ENCODE measurements at regions not wholly inside any gene's neighbourhood (a gene's known extent, or its start where the extent isn't known, plus 50 kb on each side); places are given as distances from the start of the nearest gene placed in this dataset.
"Not testable (repeated sequence)": the region's sequence is repeated elsewhere in the genome, so short reads cannot be mapped to it uniquely, and the experiment has no call there.

DNA sequence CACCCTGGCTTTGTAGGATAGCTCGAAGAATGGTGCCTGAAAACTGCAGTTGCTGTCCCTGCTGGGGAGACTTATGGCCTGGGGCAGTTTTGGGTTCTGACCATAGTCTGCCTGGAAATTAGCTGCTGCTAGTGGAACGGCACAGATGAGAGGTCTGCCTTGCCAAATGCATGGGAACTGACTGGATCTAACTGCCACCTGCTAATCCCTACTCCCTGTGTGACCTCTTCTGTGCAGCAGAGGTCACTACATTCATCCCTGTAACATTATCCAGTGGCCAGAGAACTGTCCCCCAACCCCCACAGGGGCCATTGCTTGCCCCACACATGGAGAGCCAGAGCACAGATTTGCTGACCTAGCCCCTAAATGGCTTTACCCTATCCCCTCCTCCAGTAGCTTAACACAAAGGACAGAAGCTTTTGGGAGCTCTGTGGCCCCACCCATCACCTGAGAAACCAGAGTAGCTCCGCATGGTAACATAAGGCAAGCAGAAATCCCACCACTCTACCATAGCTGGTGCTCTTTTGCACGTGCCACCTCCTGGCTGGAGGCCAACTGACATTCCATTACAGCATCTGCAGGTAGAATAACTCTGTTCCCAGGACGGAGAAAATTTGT lies 840.0 kb downstream of the EPHA3 start:
- no peak for DNase-seq
- H3K27me3 ChIP-seq, result no peaks in the 10 kb centered on the region
- TF ChIP-seq, protein P1, sequence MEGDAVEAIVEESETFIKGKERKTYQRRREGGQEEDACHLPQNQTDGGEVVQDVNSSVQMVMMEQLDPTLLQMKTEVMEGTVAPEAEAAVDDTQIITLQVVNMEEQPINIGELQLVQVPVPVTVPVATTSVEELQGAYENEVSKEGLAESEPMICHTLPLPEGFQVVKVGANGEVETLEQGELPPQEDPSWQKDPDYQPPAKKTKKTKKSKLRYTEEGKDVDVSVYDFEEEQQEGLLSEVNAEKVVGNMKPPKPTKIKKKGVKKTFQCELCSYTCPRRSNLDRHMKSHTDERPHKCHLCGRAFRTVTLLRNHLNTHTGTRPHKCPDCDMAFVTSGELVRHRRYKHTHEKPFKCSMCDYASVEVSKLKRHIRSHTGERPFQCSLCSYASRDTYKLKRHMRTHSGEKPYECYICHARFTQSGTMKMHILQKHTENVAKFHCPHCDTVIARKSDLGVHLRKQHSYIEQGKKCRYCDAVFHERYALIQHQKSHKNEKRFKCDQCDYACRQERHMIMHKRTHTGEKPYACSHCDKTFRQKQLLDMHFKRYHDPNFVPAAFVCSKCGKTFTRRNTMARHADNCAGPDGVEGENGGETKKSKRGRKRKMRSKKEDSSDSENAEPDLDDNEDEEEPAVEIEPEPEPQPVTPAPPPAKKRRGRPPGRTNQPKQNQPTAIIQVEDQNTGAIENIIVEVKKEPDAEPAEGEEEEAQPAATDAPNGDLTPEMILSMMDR (IDR thresholded peaks at IDR 0.05; ENCODE audit: low read depth, low read length), result no peak
- no peaks in the 10 kb centered on the region for H3K9me3 ChIP-seq
- H3K4me1 ChIP-seq, result no peaks in the 10 kb centered on the region
- H3K4me3 ChIP-seq (ENCODE audit: low read depth, low read length), result no peak overlapping the region
- H3K36me3 ChIP-seq, result no peaks in the 10 kb centered on the region

DNA sequence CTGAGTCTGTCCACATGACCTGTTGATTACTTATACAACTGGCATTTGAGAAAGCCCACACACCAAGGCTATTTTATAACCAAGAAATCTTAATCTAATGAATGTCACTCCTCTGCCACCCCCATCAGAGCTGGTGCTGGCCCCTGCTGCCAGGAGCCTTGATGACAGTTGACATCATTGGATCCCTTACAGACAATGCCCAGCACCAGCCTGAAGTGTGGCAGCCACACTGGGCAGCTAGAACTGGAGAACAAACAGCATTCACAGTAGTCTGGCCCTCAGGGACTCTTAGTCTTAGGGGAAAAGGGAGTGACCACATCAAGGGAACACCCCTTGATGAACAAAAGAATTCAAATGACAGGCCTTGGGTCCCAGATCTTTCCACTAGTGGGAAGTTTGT lies 840.6 kb downstream of the EPHA3 start:
- no peak for DNase-seq
- Histone ChIP-seq H3K36me3 (no peaks in the 10 kb centered on the region), H3K9me3 (no peaks in the 10 kb centered on the region), H3K27me3 (no peaks in the 10 kb centered on the region), H3K4me3 (ENCODE audit: low read depth, low read length) (no peak overlapping the region), H3K4me1 (no peaks in the 10 kb centered on the region)
- TF ChIP-seq, protein P1 (IDR thresholded peaks at IDR 0.05; ENCODE audit: low read depth, low read length), result no peak

DNA sequence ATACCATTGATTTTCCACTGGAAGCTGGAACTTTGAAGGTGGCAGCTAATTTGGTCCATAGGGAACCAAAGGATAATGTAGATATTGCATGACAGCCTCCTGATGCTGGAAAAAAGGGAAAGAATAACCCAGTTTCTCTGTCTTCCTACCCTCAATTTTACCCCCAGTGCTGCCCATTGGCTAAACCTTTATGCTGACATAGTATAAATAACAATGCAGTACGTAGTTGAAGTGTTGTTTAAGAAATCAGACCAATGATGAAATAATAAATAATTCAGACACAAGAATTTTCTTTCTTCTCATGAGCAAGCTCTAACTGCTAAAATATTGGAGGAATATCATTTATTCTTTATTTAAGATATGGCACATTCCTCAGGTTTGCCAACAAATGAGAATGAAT lies 843.4 kb downstream of the EPHA3 start:
- Histone ChIP-seq H3K9me3 (no peaks in the 10 kb centered on the region), H3K4me3 (ENCODE audit: low read depth, low read length) (no peak overlapping the region), H3K36me3 (no peaks in the 10 kb centered on the region), H3K4me1 (no peaks in the 10 kb centered on the region), H3K27me3 (no peaks in the 10 kb centered on the region)
- DNase-seq, result no peak
- TF ChIP-seq, protein P1 (IDR thresholded peaks at IDR 0.05; ENCODE audit: low read depth, low read length), result no peak

DNA sequence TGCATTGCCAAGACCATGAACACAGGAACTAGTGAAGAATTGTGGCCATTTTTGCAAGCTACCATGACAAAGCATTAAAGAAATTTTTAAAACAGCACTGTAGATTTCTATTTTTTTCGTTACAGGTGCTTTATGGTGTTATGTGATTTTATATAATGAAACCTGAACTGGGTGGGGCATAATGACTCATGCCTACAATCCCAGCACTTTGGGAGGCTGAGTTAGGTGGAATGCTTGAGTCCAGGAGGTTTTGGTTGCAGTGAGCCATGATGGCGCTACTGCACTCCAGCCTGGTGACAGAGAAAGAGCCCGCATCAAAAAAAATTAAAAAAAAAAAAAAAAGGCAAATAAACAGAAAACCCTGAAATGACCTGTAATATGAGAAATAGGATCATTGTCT lies 846.7 kb downstream of the EPHA3 start:
- Histone ChIP-seq H3K4me1 (no peaks in the 10 kb centered on the region), H3K36me3 (no peaks in the 10 kb centered on the region), H3K9me3 (no peaks in the 10 kb centered on the region), H3K4me3 (ENCODE audit: low read depth, low read length) (no peak overlapping the region), H3K27me3 (no peaks in the 10 kb centered on the region)
- TF ChIP-seq, protein P1 (IDR thresholded peaks at IDR 0.05; ENCODE audit: low read depth, low read length), result no peak
- no peak for DNase-seq

DNA sequence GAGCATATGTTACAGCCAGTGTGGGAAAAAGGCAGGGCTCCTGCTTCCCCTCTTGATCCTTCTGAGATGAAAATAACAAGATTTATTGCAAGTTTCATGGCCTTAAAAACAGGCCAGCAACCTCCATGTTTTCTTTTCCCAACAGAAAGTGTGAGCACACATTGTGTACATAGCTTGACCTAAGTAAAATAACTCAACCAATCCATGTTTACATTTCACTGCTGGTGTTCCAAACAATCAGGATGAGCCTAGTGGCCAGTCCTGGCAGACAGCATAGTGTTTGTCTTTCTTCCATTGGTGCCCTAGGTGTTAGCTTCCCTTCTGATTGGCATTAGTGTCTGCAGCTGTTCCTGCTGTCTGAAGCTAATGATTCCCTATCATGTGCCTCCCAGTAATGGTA lies 847.7 kb downstream of the EPHA3 start:
- Histone ChIP-seq H3K4me3 (ENCODE audit: low read depth, low read length) (no peak overlapping the region), H3K4me1 (no peaks in the 10 kb centered on the region), H3K27me3 (no peaks in the 10 kb centered on the region), H3K9me3 (no peaks in the 10 kb centered on the region), H3K36me3 (no peaks in the 10 kb centered on the region)
- no peak for DNase-seq
- TF ChIP-seq, protein P1 (IDR thresholded peaks at IDR 0.05; ENCODE audit: low read depth, low read length), result no peak

DNA sequence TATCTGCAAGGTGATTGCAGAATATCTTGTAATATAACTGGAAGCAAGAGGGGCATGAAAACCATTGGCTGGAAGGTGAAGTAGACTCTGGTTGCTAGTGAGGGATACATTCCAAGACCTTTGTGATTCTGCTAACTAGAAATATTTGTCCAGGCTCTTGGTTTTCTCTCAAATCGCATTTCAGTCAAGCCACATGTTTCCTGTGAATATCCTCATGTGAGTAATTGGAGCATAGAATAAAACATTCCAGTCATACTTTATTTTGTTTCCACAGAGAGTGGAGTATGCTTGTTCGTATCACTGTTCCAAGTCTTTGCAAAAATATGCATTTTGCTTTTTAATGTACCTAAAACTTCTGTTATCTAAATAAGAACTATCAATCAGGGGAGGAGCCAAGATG lies 850.0 kb downstream of the EPHA3 start:
- no peak overlapping the region for H3K4me3 ChIP-seq (ENCODE audit: low read depth, low read length)
- no peaks in the 10 kb centered on the region for H3K36me3 ChIP-seq
- H3K9me3 ChIP-seq, result no peaks in the 10 kb centered on the region
- H3K4me1 ChIP-seq, result no peaks in the 10 kb centered on the region
- no peak for DNase-seq
- TF ChIP-seq, protein P1 (IDR thresholded peaks at IDR 0.05; ENCODE audit: low read depth, low read length), result no peak
- no peaks in the 10 kb centered on the region for H3K27me3 ChIP-seq

DNA sequence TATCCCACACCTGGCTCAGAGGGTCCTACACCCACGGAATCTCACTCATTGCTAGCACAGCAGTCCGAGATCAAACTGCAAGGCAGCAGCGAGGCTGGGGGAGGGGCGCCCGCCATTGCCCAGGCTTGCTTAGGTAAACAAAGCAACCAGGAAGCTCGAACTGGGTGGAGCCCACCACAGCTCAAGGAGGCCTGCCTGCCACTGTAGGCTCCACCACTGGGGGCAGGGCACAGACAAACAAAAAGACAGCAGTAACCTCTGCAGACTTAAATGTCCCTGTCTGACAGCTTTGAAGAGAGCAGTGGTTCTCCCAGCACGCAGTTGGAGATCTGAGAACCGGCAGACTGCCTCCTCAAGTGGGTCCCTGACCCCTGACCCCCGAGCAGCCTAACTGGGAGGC lies 850.7 kb downstream of the EPHA3 start:
- H3K27me3 ChIP-seq; DNase-seq; H3K4me1 ChIP-seq; H3K4me3 ChIP-seq (ENCODE audit: low read depth, low read length); H3K9me3 ChIP-seq; H3K36me3 ChIP-seq: not testable (repeated sequence)
